GM12864 (cell line): ENCODE measurements at regions not wholly inside any gene's neighbourhood (a gene's known extent, or its start where the extent isn't known, plus 50 kb on each side); places are given as distances from the start of the nearest gene placed in this dataset.
"Not testable (repeated sequence)": the region's sequence is repeated elsewhere in the genome, so short reads cannot be mapped to it uniquely, and the experiment has no call there.

Experiments used
- DNase-seq: peaks from one replicate; pipeline ENCODE4 v3.0.0-alpha.2; 2011; ENCODE audit warnings: low read depth
- H3K4me3 ChIP-seq: 2 replicates; pipeline ENCODE4 v1.5.1; 2011; ENCODE audit warnings: mild to moderate bottlenecking, low read depth, low read length, control low read depth
- CTCF ChIP-seq: IDR thresholded peaks from 2 replicates; pipeline ENCODE4 v1.5.1; 2011; ENCODE audit warnings: low read depth, mild to moderate bottlenecking, moderate library complexity, low read length, control low read depth, inconsistent platforms; ENCODE audit errors: missing control alignments

DNA sequence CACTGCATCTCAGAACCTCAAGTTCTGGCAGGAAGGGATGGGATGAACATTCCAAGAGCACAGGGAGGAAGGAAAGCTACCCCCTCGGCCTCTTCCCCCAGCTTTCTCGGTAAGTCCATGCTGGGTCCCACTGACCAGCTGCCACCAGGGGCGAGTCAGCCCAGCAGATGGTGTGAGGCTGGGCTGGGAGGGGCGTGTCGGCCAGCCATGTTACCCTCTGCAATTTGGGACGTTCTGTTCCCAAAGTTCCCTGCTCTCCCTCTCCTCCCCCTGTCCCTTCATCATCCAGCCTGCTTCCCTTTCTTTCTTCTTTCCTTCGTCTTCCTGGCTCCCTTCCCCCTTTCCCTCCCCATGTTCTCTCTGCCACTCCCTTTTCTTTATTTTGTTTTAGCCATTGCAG, 74.3 kb upstream of the TNP1 start:
- no peak for TF ChIP-seq CTCF
- no peak for DNase-seq

GRCh38 chr2:216932863-216933548, 73.1 kb upstream of the TNP1 start:
- no peak overlapping the region for H3K4me3 ChIP-seq
- no peak for DNase-seq
- TF ChIP-seq CTCF: no peak

More for the DNA sequence above, 74.3 kb upstream of the TNP1 start:
- no peak overlapping the region for H3K4me3 ChIP-seq

DNA sequence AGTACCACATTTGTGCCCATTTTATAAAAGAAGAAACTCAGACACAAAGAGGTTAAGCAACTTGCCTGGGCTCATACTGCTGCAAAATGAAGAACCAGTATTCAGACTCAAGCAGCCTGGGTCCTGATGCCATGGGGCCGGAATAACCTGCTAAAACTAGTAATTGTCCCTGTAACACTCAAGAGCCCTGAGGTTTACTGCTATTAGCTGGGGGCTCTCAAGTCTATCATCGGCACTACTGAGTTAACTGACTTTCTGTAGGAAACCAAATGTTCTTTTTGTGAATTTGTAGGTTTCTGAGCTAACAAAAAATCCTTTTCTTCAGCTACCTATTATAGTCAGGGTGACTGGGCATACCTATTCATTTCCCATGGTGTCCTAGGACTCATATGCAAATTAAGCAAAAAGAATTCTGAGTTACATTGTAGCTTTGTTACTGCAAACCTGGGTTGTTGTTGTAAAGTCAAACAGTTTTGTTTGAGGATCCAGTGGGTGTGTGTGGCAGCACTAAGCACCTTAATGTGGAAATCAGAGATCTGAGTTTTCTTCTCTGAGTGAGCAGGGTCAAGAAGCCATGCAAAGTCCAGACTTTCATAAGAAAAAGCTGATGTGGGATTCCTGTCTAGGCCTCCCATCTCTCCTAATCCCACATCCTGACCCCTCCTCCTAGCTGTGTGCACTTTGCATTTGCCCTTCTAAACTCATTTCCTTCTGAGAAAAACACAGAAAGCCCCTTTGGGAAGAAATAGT, 72.4 kb upstream of the TNP1 start:
- no peak for TF ChIP-seq CTCF
- H3K4me3 ChIP-seq: no peak overlapping the region
- no peak for DNase-seq

- TF ChIP-seq CTCF: no peak
- DNase-seq: no peak
- no peak overlapping the region for H3K4me3 ChIP-seq
These were observed 70.9 kb upstream of the TNP1 start for GRCh38 chr2:216930716-216931115.

GRCh38 chr2:216929338-216929737, 69.5 kb upstream of the TNP1 start:
- not testable (repeated sequence) for H3K4me3 ChIP-seq, DNase-seq

DNA sequence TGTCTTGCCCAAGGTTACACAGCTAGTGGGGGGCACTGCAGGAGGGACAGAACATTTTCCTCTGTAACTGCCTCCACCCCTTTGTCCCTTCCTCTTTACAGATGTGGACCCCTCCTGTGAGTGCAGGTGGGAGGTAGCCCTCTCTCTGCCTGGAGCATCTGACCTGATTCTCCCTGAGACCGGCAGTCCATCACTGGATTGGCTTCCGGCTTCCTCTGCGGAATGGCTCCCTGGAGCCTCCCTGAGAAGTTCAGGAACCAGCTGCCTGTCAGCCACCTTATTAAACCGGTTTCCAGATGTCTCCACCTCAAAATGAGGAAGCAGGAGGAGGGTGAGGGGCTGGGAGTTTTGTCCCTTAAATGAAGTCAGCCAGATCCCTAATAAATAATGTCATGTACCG, 67.3 kb upstream of the TNP1 start:
- H3K4me3 ChIP-seq: no peak overlapping the region
- no peak for TF ChIP-seq CTCF
- DNase-seq: no peak

DNA sequence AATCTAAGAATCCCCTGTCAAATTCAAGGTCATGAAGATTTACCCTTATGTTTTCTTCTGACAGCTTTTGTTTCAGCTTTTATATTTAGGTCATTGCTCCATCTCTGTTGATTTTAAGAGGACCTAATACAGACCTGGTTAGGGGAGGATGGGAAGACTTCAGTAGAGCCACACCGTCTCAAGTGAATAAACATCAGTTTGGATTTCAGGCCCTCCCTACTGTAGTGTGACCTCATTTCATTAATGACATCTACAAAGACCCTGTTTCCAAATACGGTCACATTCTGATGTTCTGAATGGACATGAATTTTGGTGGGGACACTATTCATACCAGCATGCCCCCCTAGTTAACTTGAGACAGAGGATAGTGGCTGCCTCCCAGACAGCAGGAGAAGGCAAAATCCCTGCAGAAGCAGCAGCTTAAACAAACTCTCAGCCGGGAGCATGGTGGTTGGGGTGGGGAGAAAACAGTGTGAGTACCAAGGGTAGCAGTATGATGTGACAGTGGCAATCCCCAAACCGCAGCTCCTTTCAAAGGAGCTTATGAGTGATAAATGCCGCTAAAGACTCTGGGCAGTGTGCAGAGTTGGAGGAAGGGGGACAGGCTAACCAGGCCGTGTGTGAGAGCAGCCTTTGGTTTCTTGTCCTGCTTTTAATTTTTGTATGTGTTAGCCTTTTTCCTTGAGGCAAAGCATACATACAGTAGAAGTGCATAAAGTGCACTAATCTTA, 65.9 kb upstream of the TNP1 start:
- H3K4me3 ChIP-seq: no peak overlapping the region
- no peak for DNase-seq
- TF ChIP-seq CTCF: no peak
